SK-N-SH (cell line): ENCODE measurements at regions not wholly inside any gene's neighbourhood (a gene's known extent, or its start where the extent isn't known, plus 50 kb on each side); places are given as distances from the start of the nearest gene placed in this dataset.

Source experiments
- CTCF ChIA-PET: fragments of 300-600, 350-600 bp; formaldehyde crosslinking; extraction: SDS; loops from one replicate; lab custom pipeline; 2021; lab: Yijun Ruan, JAX
- POLR2A ChIA-PET: fragments of 350-600 bp; sonication (Branson Sonifier 250); formaldehyde crosslinking; extraction: SDS; loops from one replicate; lab custom pipeline; 2020; ENCODE audit warnings: antibody characterized with exemption, inconsistent platforms; lab: Yijun Ruan, JAX
- DNase-seq: peaks from one replicate; pipeline ENCODE4 v3.0.0; 2012
- H2AFZ ChIP-seq: fragments of 200-600 bp; sonication (generic); 2 replicates; pipeline ENCODE4 v1.8.1; 2016; ENCODE audit warnings: antibody characterized with exemption, mild to moderate bottlenecking, low read depth
- H3F3A ChIP-seq: fragments of 200-600 bp; sonication (generic); replicated peaks from 2 replicates; pipeline ENCODE3; 2016; ENCODE audit warnings: antibody characterized with exemption, mild to moderate bottlenecking; ENCODE audit not compliant: insufficient read depth
- H3K27ac ChIP-seq, 2 experiments: fragments of 200-500 bp in 1 of 2; fragments of 200-600 bp in 1 of 2; sonication (Bioruptor generic) in 1 of 2; sonication (generic), shearing (Covaris generic) in 1 of 2; 2 replicates each; pipeline versions ENCODE4 v1.5.1 to v1.6.1; 2014 to 2016; ENCODE audit warnings: low read depth in 2 of 2, inconsistent platforms in 1 of 2, low read length in 1 of 2, mild to moderate bottlenecking in 1 of 2, mixed read lengths in 1 of 2
- H3K27me3 ChIP-seq: fragments of 200-600 bp; sonication (generic), shearing (Covaris generic); 2 replicates; pipeline ENCODE4 v1.6.1; 2016; ENCODE audit warnings: mixed run types; ENCODE audit not compliant: insufficient read depth
- H3K36me3 ChIP-seq, 2 experiments: fragments of 200-500 bp in 1 of 2; fragments of 200-600 bp in 1 of 2; sonication (Bioruptor generic) in 1 of 2; sonication (generic) in 1 of 2; replicated peaks in 1 of 2; 2 replicates each; pipeline versions ENCODE3 to v1.5.1; 2014 to 2016; ENCODE audit warnings: low read length in 1 of 2, mild to moderate bottlenecking in 1 of 2; ENCODE audit not compliant: insufficient read depth in 2 of 2, control insufficient read depth in 1 of 2
- H3K4me1 ChIP-seq, 2 experiments: fragments of 200-500 bp in 1 of 2; fragments of 200-600 bp in 1 of 2; sonication (Bioruptor generic) in 1 of 2; sonication (generic), shearing (Covaris generic) in 1 of 2; 2 replicates each; pipeline versions ENCODE4 v1.5.1 to v1.6.1; 2014 to 2016; ENCODE audit warnings: low read depth in 1 of 2, low read length in 1 of 2, mixed run types in 1 of 2; ENCODE audit not compliant: insufficient read depth in 2 of 2, control insufficient read depth in 1 of 2
- H3K4me2 ChIP-seq: fragments of 200-600 bp; sonication (generic), shearing (Covaris generic); 2 replicates; pipeline ENCODE4 v1.6.1; 2017; ENCODE audit warnings: mixed run types
- H3K4me3 ChIP-seq, 2 experiments: fragments of 200-500 bp in 1 of 2; fragments of 200-600 bp in 1 of 2; sonication (Bioruptor generic) in 1 of 2; sonication (generic), shearing (Covaris generic) in 1 of 2; 2 replicates each; pipeline versions ENCODE4 v1.5.1 to v1.8.1; 2014 to 2016; ENCODE audit warnings: low read depth in 2 of 2, inconsistent platforms in 1 of 2, low read length in 1 of 2, mild to moderate bottlenecking in 1 of 2, mixed read lengths in 1 of 2, moderate library complexity in 1 of 2
- H3K79me2 ChIP-seq: fragments of 200-600 bp; sonication (generic); 2 replicates; pipeline ENCODE4 v1.8.1; 2017; ENCODE audit warnings: mild to moderate bottlenecking; ENCODE audit not compliant: insufficient read depth
- H3K9ac ChIP-seq: fragments of 200-600 bp; sonication (generic); 2 replicates; pipeline ENCODE4 v1.6.1; 2017; ENCODE audit warnings: mixed run types
- H3K9me2 ChIP-seq: fragments of 200-600 bp; sonication (generic); 2 replicates; pipeline ENCODE4 v1.6.1; 2017; ENCODE audit warnings: mixed run types
- H3K9me3 ChIP-seq: fragments of 200-600 bp; sonication (generic); 2 replicates; pipeline ENCODE4 v1.6.1; 2017; ENCODE audit warnings: mixed run types, mild to moderate bottlenecking, moderate library complexity
- H4K20me1 ChIP-seq: fragments of 200-600 bp; sonication (generic); 2 replicates; pipeline ENCODE4 v1.6.1; 2017; ENCODE audit warnings: mild to moderate bottlenecking, mixed run types; ENCODE audit not compliant: insufficient read depth
- GATA2 ChIP-seq: sonication (generic); formaldehyde crosslinking; IDR thresholded peaks from 2 replicates; pipeline ENCODE4 v1.5.0; 2020; ENCODE audit warnings: mild to moderate bottlenecking, missing genetic modification reagents
- RCOR1 ChIP-seq: fragments of 150-350 bp; IDR thresholded peaks from 2 replicates; pipeline ENCODE4 v1.6.1; 2017; ENCODE audit warnings: antibody characterized with exemption, low read length
- SIN3A ChIP-seq: IDR thresholded peaks from 2 replicates; pipeline ENCODE4 v1.6.1; 2012; ENCODE audit warnings: low read depth, mild to moderate bottlenecking, low read length, moderate library complexity, borderline replicate concordance
- WGBS: methylation state at CpG from one replicate; pipeline ENCODE4 v1.1.6; 2017; ENCODE audit warnings: low lambda C conversion rate; 5-methylcytosine and 5-hydroxymethylcytosine counted together
- TF ChIP-seq, protein P1 (sequence below): IDR thresholded peaks from 2 replicates; pipeline ENCODE4 v1.4.0; 2012; ENCODE audit warnings: low read depth, borderline replicate concordance
- TF ChIP-seq, protein P2 (sequence below): IDR thresholded peaks from 2 replicates; pipeline ENCODE4 v1.6.1; 2012; ENCODE audit warnings: mild to moderate bottlenecking, low read depth, low read length, moderate library complexity
- TF ChIP-seq, protein P3 (sequence below): IDR thresholded peaks from 2 replicates; pipeline ENCODE4; 2012

DNA sequence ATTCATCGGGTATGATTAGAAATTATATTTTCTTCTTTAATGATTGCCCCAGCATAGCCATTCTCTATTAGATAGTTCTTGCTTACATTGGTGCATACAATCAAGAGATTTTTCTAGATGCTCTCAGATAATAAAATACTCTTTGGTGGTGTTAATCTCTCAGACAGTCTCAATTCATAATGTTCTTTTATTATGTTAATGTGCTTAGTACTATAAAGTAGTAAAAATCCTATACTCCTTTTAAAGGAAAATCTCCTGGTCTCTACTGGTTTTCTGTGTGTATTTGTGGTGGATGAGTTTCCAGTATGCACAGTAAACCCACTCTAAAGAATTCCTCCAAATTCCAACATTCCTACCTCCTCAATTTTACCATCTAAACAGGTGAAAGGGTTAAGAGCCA, 203.5 kb downstream of the FAT4 start (continued):
- TF ChIP-seq, protein P1, sequence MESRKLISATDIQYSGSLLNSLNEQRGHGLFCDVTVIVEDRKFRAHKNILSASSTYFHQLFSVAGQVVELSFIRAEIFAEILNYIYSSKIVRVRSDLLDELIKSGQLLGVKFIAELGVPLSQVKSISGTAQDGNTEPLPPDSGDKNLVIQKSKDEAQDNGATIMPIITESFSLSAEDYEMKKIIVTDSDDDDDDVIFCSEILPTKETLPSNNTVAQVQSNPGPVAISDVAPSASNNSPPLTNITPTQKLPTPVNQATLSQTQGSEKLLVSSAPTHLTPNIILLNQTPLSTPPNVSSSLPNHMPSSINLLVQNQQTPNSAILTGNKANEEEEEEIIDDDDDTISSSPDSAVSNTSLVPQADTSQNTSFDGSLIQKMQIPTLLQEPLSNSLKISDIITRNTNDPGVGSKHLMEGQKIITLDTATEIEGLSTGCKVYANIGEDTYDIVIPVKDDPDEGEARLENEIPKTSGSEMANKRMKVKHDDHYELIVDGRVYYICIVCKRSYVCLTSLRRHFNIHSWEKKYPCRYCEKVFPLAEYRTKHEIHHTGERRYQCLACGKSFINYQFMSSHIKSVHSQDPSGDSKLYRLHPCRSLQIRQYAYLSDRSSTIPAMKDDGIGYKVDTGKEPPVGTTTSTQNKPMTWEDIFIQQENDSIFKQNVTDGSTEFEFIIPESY: no peak
- no peak for TF ChIP-seq GATA2

DNA sequence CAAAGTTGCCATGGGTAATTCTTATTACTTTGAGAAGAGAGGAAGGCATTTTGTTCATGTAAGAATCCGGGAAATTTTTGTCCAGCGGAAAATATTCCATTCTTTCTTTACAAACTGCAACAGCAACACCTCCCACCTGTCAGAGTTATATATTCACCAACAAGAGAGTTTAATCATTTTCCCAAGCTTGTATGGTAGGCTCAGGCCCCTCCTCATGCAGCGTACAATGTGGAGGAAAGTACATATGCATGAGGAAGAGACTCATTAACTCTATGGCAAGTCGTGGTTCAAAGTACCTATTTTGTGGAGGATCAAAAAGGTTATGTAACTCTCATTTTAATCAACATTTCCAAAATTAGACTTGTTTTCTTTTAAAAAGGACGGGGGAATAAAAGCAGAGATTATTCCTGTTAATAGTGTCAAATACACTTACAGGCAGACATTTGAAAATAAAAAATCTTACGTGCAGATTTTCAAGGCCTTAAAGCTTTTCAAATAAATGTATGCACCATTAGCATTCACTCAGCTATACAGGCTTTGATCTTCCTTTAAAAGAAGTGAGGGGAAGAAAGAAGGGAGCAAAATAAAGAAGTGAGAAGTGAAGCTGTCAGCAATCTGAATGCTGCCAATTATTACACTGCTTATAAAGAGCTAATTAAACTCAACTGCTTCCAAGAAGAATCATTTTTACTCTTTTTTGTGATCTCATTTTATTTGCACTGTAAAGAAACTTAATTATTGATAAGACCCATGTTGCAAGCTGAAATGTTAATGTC, 204.8 kb downstream of the FAT4 start:
- Histone ChIP-seq H3K27me3 (no peaks in the 10 kb centered on the region), H3K4me3 (no peak overlapping the region), H3K4me1 (peaks cover 0 to 13% of the 10 kb centered on the region in 2 experiments; a peak in 2 of 4 replicates), H3K9ac (no peak overlapping the region), H4K20me1 (no peaks in the 10 kb centered on the region), H3K27ac (peak overlapping the region; percentile 57 to 82; a peak in 3 of 4 replicates), H3K36me3 (no peaks in the 10 kb centered on the region), H3K4me2 (peak overlapping the region; percentile 47; the same call in 1 of the 2 replicates), H3K9me2 (no peaks in the 10 kb centered on the region), H2AFZ (peak overlapping the region; percentile 63), H3K79me2 (no peaks in the 10 kb centered on the region; the same call in 1 of the 2 replicates), H3K9me3 (no peaks in the 10 kb centered on the region), H3F3A (peaks cover 30% of the 10 kb centered on the region)
- ChIA-PET CTCF (interaction anchor here (0.7 kb wide), 1 partner anchor 35 kb away, joined by 3 read pairs; no protein-coding TSS in a partner anchor), POLR2A (no interaction called here)
- TF ChIP-seq RCOR1 (no peak), GATA2 (no peak), SIN3A (no peak)
- TF ChIP-seq, protein P2, sequence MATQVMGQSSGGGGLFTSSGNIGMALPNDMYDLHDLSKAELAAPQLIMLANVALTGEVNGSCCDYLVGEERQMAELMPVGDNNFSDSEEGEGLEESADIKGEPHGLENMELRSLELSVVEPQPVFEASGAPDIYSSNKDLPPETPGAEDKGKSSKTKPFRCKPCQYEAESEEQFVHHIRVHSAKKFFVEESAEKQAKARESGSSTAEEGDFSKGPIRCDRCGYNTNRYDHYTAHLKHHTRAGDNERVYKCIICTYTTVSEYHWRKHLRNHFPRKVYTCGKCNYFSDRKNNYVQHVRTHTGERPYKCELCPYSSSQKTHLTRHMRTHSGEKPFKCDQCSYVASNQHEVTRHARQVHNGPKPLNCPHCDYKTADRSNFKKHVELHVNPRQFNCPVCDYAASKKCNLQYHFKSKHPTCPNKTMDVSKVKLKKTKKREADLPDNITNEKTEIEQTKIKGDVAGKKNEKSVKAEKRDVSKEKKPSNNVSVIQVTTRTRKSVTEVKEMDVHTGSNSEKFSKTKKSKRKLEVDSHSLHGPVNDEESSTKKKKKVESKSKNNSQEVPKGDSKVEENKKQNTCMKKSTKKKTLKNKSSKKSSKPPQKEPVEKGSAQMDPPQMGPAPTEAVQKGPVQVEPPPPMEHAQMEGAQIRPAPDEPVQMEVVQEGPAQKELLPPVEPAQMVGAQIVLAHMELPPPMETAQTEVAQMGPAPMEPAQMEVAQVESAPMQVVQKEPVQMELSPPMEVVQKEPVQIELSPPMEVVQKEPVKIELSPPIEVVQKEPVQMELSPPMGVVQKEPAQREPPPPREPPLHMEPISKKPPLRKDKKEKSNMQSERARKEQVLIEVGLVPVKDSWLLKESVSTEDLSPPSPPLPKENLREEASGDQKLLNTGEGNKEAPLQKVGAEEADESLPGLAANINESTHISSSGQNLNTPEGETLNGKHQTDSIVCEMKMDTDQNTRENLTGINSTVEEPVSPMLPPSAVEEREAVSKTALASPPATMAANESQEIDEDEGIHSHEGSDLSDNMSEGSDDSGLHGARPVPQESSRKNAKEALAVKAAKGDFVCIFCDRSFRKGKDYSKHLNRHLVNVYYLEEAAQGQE: no peak
- TF ChIP-seq, protein P3, sequence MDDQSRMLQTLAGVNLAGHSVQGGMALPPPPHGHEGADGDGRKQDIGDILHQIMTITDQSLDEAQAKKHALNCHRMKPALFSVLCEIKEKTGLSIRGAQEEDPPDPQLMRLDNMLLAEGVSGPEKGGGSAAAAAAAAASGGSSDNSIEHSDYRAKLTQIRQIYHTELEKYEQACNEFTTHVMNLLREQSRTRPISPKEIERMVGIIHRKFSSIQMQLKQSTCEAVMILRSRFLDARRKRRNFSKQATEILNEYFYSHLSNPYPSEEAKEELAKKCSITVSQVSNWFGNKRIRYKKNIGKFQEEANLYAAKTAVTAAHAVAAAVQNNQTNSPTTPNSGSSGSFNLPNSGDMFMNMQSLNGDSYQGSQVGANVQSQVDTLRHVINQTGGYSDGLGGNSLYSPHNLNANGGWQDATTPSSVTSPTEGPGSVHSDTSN: no peak
- DNase-seq: no peak
- WGBS: 70% methylated on average over 6 of the region's 6 CpGs
